C4-2B (cell line): ENCODE measurements at regions not wholly inside any gene's neighbourhood (a gene's known extent, or its start where the extent isn't known, plus 50 kb on each side); places are given as distances from the start of the nearest gene placed in this dataset.

Experiments
- CTCF ChIP-seq: fragments of 450-650 bp; conservative IDR thresholded peaks from 2 replicates; pipeline ENCODE4 v1.5.1; 2017; ENCODE audit warnings: mild to moderate bottlenecking
- ZFX ChIP-seq: fragments of 450-650 bp; IDR thresholded peaks from 2 replicates; pipeline ENCODE4 v1.6.1; 2017

GRCh38 chr18:56284319-56284718 is 354.1 kb downstream of the TXNL1 start:
- TF ChIP-seq CTCF = no peak
- no peak for TF ChIP-seq ZFX
